Mesendoderm (in vitro differentiated cells): ENCODE measurements at regions not wholly inside any gene's neighbourhood (a gene's known extent, or its start where the extent isn't known, plus 50 kb on each side); places are given as distances from the start of the nearest gene placed in this dataset.

Source experiments
- DNase-seq: peaks from one replicate; pipeline ENCODE4 v3.0.0; 2013
- H2AK5ac ChIP-seq: 2 replicates; pipeline ENCODE4 v1.6.1; 2013; ENCODE audit warnings: low read length, inconsistent platforms
- H2BK120ac ChIP-seq: 2 replicates; pipeline ENCODE4 v1.6.1; 2013; ENCODE audit warnings: low read depth, mild to moderate bottlenecking, low read length, moderate library complexity, mixed read lengths
- H2BK15ac ChIP-seq: replicated peaks from 2 replicates; pipeline ENCODE4 v1.6.1; 2013; ENCODE audit warnings: low read depth, mild to moderate bottlenecking, moderate library complexity
- H2BK5ac ChIP-seq: 2 replicates; pipeline ENCODE4 v1.6.1; 2013; ENCODE audit warnings: low read length, inconsistent platforms
- H3K18ac ChIP-seq: 2 replicates; pipeline ENCODE4 v1.6.1; 2013; ENCODE audit warnings: mild to moderate bottlenecking, low read length, mixed read lengths
- H3K23ac ChIP-seq: one replicate; pipeline ENCODE4 v1.6.1; 2013; ENCODE audit warnings: low read length
- H3K27ac ChIP-seq: 2 replicates; pipeline ENCODE4 v1.5.1; 2013; ENCODE audit warnings: low read depth, mild to moderate bottlenecking, inconsistent platforms, low read length, moderate library complexity
- H3K27me3 ChIP-seq: 2 replicates; pipeline ENCODE4 v1.6.1; 2013; ENCODE audit warnings: low read length, control low read depth, mild to moderate bottlenecking, inconsistent platforms; ENCODE audit not compliant: insufficient read depth, poor library complexity
- H3K36me3 ChIP-seq: 2 replicates; pipeline ENCODE4 v1.6.1; 2013; ENCODE audit warnings: low read length, inconsistent platforms; ENCODE audit not compliant: control insufficient read depth, insufficient read depth
- H3K4ac ChIP-seq: one replicate; pipeline ENCODE4 v1.6.1; 2013; ENCODE audit warnings: low read depth, mild to moderate bottlenecking, low read length, moderate library complexity
- H3K4me1 ChIP-seq: 2 replicates; pipeline ENCODE4 v1.6.1; 2013; ENCODE audit warnings: low read depth, low read length, inconsistent platforms; ENCODE audit not compliant: control insufficient read depth
- H3K4me2 ChIP-seq: 2 replicates; pipeline ENCODE4 v1.6.1; 2013; ENCODE audit warnings: low read length
- H3K4me3 ChIP-seq: 2 replicates; pipeline ENCODE4 v1.5.1; 2013; ENCODE audit warnings: mild to moderate bottlenecking, low read length
- H3K56ac ChIP-seq: one replicate; pipeline ENCODE4 v1.6.1; 2013; ENCODE audit warnings: low read length
- H3K79me1 ChIP-seq: 2 replicates; pipeline ENCODE4 v1.6.1; 2013; ENCODE audit warnings: low read length, inconsistent platforms
- H3K79me2 ChIP-seq: 2 replicates; pipeline ENCODE4 v1.6.1; 2013; ENCODE audit warnings: mild to moderate bottlenecking, low read length; ENCODE audit not compliant: control insufficient read depth, insufficient read depth
- H3K9ac ChIP-seq: 2 replicates; pipeline ENCODE4 v1.6.1; 2013; ENCODE audit warnings: low read length, inconsistent platforms
- H4K5ac ChIP-seq: one replicate; pipeline ENCODE4 v1.6.1; 2013; ENCODE audit warnings: low read length
- H4K8ac ChIP-seq: one replicate; pipeline ENCODE4 v1.6.1; 2013; ENCODE audit warnings: low read depth, mild to moderate bottlenecking, control low read depth, low read length, moderate library complexity
- WGBS: extraction: QIAGEN DNeasy Blood & Tissue Kit; methylation state at CpG from one replicate; pipeline ENCODE4 v1.1.7; 2013; ENCODE audit warnings: low lambda C conversion rate, missing lambda C conversion rate; ENCODE audit not compliant: insufficient coverage; ENCODE audit errors: extremely low coverage; 5-methylcytosine and 5-hydroxymethylcytosine counted together

DNA sequence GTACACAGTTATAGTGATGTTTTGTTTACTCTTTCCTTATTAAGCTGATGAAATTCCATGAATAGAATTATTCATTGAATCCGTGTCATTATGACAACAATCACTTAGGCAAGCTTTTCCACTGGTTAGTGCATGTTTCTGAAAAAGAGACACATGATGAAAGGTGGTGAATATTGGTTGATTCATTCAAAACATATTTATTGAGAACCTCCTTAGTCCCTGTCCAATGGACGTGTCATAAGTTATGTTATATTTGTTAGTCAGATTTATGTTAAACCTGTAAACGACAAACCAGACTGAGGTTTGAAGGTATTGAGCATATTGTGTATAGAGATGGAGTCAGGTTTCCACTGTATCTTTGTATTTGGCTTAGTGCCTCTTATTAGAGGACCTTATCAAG, 1888.9 kb upstream of the CDH6 start:
- no peak for DNase-seq
- Histone ChIP-seq H3K4ac (no peak overlapping the region), H3K36me3 (no peaks in the 10 kb centered on the region), H3K4me2 (no peak overlapping the region), H3K27ac (no peak overlapping the region), H3K4me1 (no peaks in the 10 kb centered on the region), H4K8ac (no peak overlapping the region), H2BK15ac (no peak overlapping the region), H3K79me2 (no peaks in the 10 kb centered on the region), H3K18ac (no peak overlapping the region), H3K4me3 (no peak overlapping the region), H3K56ac (no peak overlapping the region), H3K23ac (no peak overlapping the region), H4K5ac (no peak overlapping the region), H2BK5ac (no peak overlapping the region), H3K27me3 (no peaks in the 10 kb centered on the region), H2AK5ac (no peak overlapping the region), H2BK120ac (no peak overlapping the region), H3K9ac (no peak overlapping the region), H3K79me1 (no peaks in the 10 kb centered on the region)
- no CpG with 5 or more reads among the region's 3 CpGs for WGBS

DNA sequence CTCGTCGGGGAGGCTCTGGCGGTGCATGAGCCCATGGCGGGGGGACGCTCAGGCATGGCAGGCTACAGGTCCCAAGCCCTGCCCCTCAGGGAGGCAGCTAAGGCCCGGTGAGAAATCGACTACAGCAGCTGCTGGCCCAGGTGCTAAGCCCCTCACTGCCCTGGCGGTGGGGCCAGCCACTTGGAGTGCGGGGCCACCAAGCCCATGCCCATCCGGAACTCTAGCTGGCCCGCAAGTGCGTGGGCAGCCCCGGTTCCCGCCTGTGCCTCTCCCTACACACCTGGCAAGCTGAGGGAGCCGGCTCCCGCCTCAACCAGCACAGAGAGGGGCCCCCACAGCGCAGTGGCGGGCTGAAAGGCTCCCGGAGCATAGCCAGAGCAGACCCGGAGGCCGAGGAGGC, 1896.9 kb upstream of the CDH6 start:
- H3K4ac ChIP-seq: no peak overlapping the region

DNA sequence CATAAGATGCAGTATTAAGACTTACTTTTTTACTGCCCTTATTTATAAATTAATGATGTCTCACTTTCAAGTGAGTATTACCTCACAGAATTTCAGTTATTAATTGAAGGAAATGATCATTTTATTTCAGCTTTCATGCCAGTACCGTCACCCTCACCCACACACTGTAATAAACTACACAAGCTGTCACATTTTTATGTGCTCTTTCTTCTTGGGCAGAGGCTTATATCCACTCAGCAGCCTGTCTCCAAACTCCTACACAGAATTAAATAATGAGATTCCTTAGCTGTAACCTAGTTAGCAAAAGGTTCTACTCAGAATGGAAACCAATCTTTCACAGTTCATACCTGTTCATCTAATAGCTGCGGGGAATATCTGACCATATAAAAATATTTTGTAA, 1915.8 kb upstream of the CDH6 start:
- Histone ChIP-seq H2BK15ac (no peak overlapping the region), H4K8ac (no peak overlapping the region), H3K79me1 (no peaks in the 10 kb centered on the region), H3K27me3 (no peaks in the 10 kb centered on the region), H3K27ac (no peak overlapping the region), H2AK5ac (no peak overlapping the region), H3K18ac (no peak overlapping the region), H3K79me2 (no peaks in the 10 kb centered on the region), H3K4me1 (no peaks in the 10 kb centered on the region), H3K4me3 (no peak overlapping the region), H2BK120ac (no peak overlapping the region), H3K36me3 (no peaks in the 10 kb centered on the region), H3K9ac (no peak overlapping the region), H3K4me2 (no peak overlapping the region), H3K4ac (no peak overlapping the region), H3K56ac (no peak overlapping the region), H4K5ac (no peak overlapping the region), H2BK5ac (no peak overlapping the region), H3K23ac (no peak overlapping the region)
- WGBS: no CpG with 5 or more reads among the region's 2 CpGs
- no peak for DNase-seq

More for the DNA sequence above, 1896.9 kb upstream of the CDH6 start:
- H4K8ac ChIP-seq: no peak overlapping the region
- no peak overlapping the region for H2BK120ac ChIP-seq
- no CpG with 5 or more reads among the region's 21 CpGs for WGBS
- no peak overlapping the region for H4K5ac ChIP-seq
- no peak overlapping the region for H3K4me3 ChIP-seq
- no peak overlapping the region for H2BK15ac ChIP-seq
- H3K79me1 ChIP-seq: no peaks in the 10 kb centered on the region
- no peak overlapping the region for H3K9ac ChIP-seq
- H3K36me3 ChIP-seq: no peaks in the 10 kb centered on the region
- no peak overlapping the region for H3K4me2 ChIP-seq
- H3K27ac ChIP-seq: no peak overlapping the region
- H3K4me1 ChIP-seq: no peaks in the 10 kb centered on the region
- no peak overlapping the region for H2AK5ac ChIP-seq
- no peak overlapping the region for H2BK5ac ChIP-seq
- no peak overlapping the region for H3K56ac ChIP-seq
- no peaks in the 10 kb centered on the region for H3K27me3 ChIP-seq
- H3K23ac ChIP-seq: no peak overlapping the region
- no peak for DNase-seq
- no peak overlapping the region for H3K18ac ChIP-seq
- H3K79me2 ChIP-seq: no peaks in the 10 kb centered on the region

DNA sequence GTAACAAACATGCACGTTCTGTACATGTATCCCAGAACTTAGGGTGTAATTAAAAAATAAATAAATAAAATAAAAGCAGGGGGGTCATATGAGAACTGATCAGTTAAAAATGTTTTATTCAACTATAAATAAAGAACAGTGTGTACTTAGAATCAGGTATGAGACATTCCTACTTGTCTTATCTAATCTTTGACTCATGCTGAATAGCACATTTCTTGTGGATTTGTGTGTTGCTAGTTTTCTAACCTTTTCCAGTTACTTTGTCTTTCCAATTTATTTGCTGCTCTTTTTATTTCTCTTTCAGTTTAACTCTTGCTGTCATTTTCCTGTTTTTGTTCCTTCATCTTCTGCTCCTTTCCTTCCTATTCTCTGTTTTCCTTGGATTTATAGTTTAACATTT, 1917.1 kb upstream of the CDH6 start:
- Histone ChIP-seq H3K4me2 (no peak overlapping the region), H3K79me1 (no peaks in the 10 kb centered on the region), H4K8ac (no peak overlapping the region), H3K56ac (no peak overlapping the region), H3K18ac (no peak overlapping the region), H3K79me2 (no peaks in the 10 kb centered on the region), H3K9ac (no peak overlapping the region), H3K23ac (no peak overlapping the region), H3K4me3 (no peak overlapping the region), H2BK120ac (no peak overlapping the region), H2BK15ac (no peak overlapping the region), H3K4ac (no peak overlapping the region), H2AK5ac (no peak overlapping the region), H2BK5ac (no peak overlapping the region), H3K27me3 (no peaks in the 10 kb centered on the region), H4K5ac (no peak overlapping the region), H3K4me1 (no peaks in the 10 kb centered on the region), H3K36me3 (no peaks in the 10 kb centered on the region), H3K27ac (no peak overlapping the region)
- WGBS: no CpG with 5 or more reads among the region's 1 CpG
- DNase-seq: no peak

DNA sequence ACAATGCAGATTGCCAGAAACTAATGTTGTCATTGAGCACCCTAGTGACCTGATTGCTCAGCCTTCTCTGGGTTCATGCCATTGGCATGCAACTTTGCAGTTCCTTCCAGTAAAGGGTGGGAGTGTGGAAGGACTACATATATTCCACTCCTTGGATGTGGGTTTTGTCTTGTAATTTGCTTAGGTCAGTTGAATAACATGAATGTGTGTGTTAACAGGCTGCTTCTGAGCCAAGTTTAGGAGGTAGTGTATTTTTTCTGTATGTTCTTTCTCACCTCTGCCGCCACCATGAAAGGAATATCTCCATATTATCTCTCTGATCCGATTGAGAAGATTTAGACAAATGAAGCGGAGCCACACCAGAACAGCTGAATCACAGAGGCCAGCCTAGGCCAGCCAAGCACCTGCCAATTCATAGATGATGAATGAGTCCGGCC, 1929.6 kb upstream of the CDH6 start:
- Histone ChIP-seq H3K27ac (no peak overlapping the region), H3K36me3 (no peaks in the 10 kb centered on the region), H4K5ac (no peak overlapping the region), H3K79me2 (no peaks in the 10 kb centered on the region), H3K18ac (no peak overlapping the region), H2BK15ac (no peak overlapping the region), H3K4me2 (no peak overlapping the region), H3K79me1 (no peaks in the 10 kb centered on the region), H3K27me3 (no peaks in the 10 kb centered on the region), H3K56ac (no peak overlapping the region), H4K8ac (no peak overlapping the region), H2BK5ac (no peak overlapping the region), H3K4ac (no peak overlapping the region), H3K9ac (no peak overlapping the region), H2AK5ac (no peak overlapping the region), H3K4me1 (no peaks in the 10 kb centered on the region), H3K4me3 (no peak overlapping the region), H2BK120ac (no peak overlapping the region), H3K23ac (no peak overlapping the region)
- no CpG with 5 or more reads among the region's 4 CpGs for WGBS
- DNase-seq: peak; percentile 14

DNA sequence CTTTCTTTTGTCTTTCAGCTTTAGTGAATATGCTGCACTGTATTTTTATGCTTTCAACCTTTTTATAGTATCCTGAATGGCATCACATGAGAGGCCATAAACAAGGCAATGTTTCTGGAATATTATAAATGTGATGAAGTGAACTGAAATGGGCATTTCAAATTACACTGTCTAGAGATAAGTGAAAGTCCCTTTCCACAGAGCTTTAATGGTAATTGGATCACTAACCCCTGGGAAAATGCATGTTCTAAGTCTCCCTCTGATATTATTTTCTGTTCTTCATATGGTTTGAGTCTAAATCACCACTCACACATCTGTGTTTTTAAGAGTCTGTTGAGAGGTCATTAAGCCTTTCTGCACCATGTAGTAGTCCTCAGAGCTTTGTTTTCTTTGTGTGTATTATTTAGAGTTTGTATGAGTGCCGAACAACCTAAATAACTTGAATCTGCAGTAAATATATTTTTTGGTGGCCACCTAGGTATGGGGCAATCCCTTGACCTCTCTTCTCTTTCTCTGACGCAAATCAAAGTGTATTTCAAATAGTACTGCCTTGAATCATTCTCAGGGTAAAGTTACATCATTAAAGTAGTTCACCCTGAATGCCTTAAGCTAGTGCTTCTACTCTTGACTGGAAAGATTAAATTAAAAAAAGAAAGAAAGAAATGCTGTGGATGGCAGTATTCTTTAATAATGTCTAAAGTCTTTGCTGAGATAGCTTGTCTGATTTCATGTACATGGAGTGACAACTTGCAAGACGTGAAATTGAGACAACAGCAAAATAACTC, 1931.0 kb upstream of the CDH6 start:
- Histone ChIP-seq H2BK5ac (no peak overlapping the region), H4K8ac (no peak overlapping the region), H3K36me3 (no peaks in the 10 kb centered on the region), H2AK5ac (no peak overlapping the region), H2BK120ac (no peak overlapping the region), H3K4me3 (no peak overlapping the region), H3K4me2 (no peak overlapping the region), H3K4ac (no peak overlapping the region), H2BK15ac (no peak overlapping the region), H3K4me1 (no peaks in the 10 kb centered on the region), H3K27me3 (no peaks in the 10 kb centered on the region), H3K9ac (no peak overlapping the region), H3K23ac (no peak overlapping the region), H3K79me1 (no peaks in the 10 kb centered on the region), H3K79me2 (no peaks in the 10 kb centered on the region), H4K5ac (no peak overlapping the region), H3K18ac (no peak overlapping the region), H3K27ac (no peak overlapping the region), H3K56ac (no peak overlapping the region)
- peak; percentile 5 for DNase-seq
- WGBS: no CpG with 5 or more reads among the region's 3 CpGs
